HFFc6 (cell line): ENCODE measurements at regions not wholly inside any gene's neighbourhood (a gene's known extent, or its start where the extent isn't known, plus 50 kb on each side); places are given as distances from the start of the nearest gene placed in this dataset.
"Not testable (repeated sequence)": the region's sequence is repeated elsewhere in the genome, so short reads cannot be mapped to it uniquely, and the experiment has no call there.

Experiments used
- DNase-seq: peaks from one replicate; pipeline ENCODE4 v3.0.0-alpha.2; 2018
- H3K27ac Mint-ChIP-seq: 2 replicates; pipeline ENCODE4 v1.8.0; 2020; ENCODE audit warnings: mild to moderate bottlenecking, mixed read lengths
- H3K27me3 Mint-ChIP-seq: 2 replicates; pipeline ENCODE4 v1.8.0; 2021; ENCODE audit warnings: mild to moderate bottlenecking, moderate library complexity, mixed read lengths; ENCODE audit not compliant: insufficient read depth
- H3K36me3 Mint-ChIP-seq: 2 replicates; pipeline ENCODE4 v1.8.0; 2021; ENCODE audit warnings: low read depth, mixed read lengths
- H3K4me1 Mint-ChIP-seq: 2 replicates; pipeline ENCODE4 v1.8.0; 2020; ENCODE audit warnings: low read depth, mixed read lengths
- H3K4me3 Mint-ChIP-seq: 2 replicates; pipeline ENCODE4 v1.8.0; 2020; ENCODE audit warnings: mild to moderate bottlenecking, moderate library complexity, mixed read lengths
- H3K9me3 Mint-ChIP-seq: 2 replicates; pipeline ENCODE4 v1.8.0; 2020; ENCODE audit warnings: mild to moderate bottlenecking, mixed read lengths
- TF ChIP-seq, protein P1 (sequence below): fragments of 200-600 bp; sonication (generic); IDR thresholded peaks from 2 replicates; pipeline ENCODE4 v1.5.0; 2021; ENCODE audit warnings: antibody characterized with exemption, mild to moderate bottlenecking

DNA sequence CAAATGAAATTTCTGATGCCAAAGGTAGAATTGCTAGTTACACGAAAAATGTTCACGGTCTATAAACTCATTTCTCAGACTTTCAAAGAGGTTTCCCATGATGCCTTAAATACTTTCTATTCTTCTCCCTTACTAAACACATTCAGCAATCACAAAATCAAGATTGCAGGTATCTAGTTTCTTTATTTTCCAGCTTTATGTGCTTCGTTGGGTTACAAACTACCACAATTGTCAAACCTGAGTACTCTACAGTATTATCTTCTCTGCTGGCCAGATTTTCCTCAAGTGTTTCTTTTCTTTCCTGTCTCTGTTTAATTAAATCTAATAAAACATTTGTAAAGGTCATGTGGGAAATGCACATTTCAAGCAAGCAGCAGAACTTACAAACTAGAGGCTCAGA is 201.8 kb upstream of the ZNF385D start:
- TF ChIP-seq, protein P1, sequence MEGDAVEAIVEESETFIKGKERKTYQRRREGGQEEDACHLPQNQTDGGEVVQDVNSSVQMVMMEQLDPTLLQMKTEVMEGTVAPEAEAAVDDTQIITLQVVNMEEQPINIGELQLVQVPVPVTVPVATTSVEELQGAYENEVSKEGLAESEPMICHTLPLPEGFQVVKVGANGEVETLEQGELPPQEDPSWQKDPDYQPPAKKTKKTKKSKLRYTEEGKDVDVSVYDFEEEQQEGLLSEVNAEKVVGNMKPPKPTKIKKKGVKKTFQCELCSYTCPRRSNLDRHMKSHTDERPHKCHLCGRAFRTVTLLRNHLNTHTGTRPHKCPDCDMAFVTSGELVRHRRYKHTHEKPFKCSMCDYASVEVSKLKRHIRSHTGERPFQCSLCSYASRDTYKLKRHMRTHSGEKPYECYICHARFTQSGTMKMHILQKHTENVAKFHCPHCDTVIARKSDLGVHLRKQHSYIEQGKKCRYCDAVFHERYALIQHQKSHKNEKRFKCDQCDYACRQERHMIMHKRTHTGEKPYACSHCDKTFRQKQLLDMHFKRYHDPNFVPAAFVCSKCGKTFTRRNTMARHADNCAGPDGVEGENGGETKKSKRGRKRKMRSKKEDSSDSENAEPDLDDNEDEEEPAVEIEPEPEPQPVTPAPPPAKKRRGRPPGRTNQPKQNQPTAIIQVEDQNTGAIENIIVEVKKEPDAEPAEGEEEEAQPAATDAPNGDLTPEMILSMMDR = no peak
- H3K27me3 Mint-ChIP-seq = no peaks in the 10 kb centered on the region
- no peak overlapping the region for H3K4me3 Mint-ChIP-seq
- no peak for DNase-seq
- peaks cover 8% of the 10 kb centered on the region; the same call in 1 of the 2 replicates for H3K4me1 Mint-ChIP-seq
- peaks cover 9% of the 10 kb centered on the region for H3K9me3 Mint-ChIP-seq
- no peak overlapping the region for H3K27ac Mint-ChIP-seq
- no peaks in the 10 kb centered on the region for H3K36me3 Mint-ChIP-seq

GRCh38 chr3:21954709-21955108 is 203.7 kb upstream of the ZNF385D start:
- no peaks in the 10 kb centered on the region for H3K27me3 Mint-ChIP-seq
- peak; percentile 67 for DNase-seq
- H3K27ac Mint-ChIP-seq = peak overlapping the region; percentile 14; the same call in 1 of the 2 replicates
- TF ChIP-seq, protein P1 = no peak
- no peaks in the 10 kb centered on the region for H3K36me3 Mint-ChIP-seq
- no peak overlapping the region for H3K4me3 Mint-ChIP-seq
- H3K4me1 Mint-ChIP-seq = peaks cover 8% of the 10 kb centered on the region; the same call in 1 of the 2 replicates
- H3K9me3 Mint-ChIP-seq = peaks cover 9% of the 10 kb centered on the region

GRCh38 chr3:21955406-21955805 is 204.4 kb upstream of the ZNF385D start:
- no peaks in the 10 kb centered on the region for H3K36me3 Mint-ChIP-seq
- no peak overlapping the region for H3K4me3 Mint-ChIP-seq
- peaks cover 8% of the 10 kb centered on the region; the same call in 1 of the 2 replicates for H3K4me1 Mint-ChIP-seq
- DNase-seq = no peak
- TF ChIP-seq, protein P1 = no peak
- H3K27ac Mint-ChIP-seq = peak overlapping the region; percentile 14; the same call in 1 of the 2 replicates
- no peaks in the 10 kb centered on the region for H3K27me3 Mint-ChIP-seq
- peaks cover 9% of the 10 kb centered on the region for H3K9me3 Mint-ChIP-seq

DNA sequence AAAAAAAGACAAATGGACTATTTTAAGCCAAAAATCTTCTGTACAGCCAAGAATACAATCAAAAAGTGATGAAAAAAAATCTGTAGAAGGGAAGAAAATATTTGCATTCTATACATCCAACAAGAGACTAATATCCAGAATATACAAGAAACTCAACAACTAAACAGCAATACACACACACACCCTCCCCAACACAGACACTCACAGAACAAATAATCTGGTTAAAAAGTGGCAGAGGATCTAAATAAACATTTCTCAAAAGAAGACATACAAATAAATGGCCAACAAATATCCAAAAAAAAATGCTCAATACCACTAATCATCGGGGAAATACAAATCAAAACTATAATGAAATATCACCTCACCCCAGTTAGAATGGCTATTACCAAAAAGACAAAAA is 209.0 kb upstream of the ZNF385D start:
- no peaks in the 10 kb centered on the region for H3K36me3 Mint-ChIP-seq
- DNase-seq = no peak
- TF ChIP-seq, protein P1 = no peak

GRCh38 chr3:21962456-21962855 is 211.4 kb upstream of the ZNF385D start:
- TF ChIP-seq, protein P1 = no peak
- Mint-ChIP-seq H3K4me3 (no peak overlapping the region), H3K9me3 (no peaks in the 10 kb centered on the region; the same call in 1 of the 2 replicates), H3K4me1 (no peaks in the 10 kb centered on the region; the same call in 1 of the 2 replicates), H3K36me3 (no peaks in the 10 kb centered on the region), H3K27me3 (no peaks in the 10 kb centered on the region), H3K27ac (no peak overlapping the region)
- DNase-seq = no peak

More for the DNA sequence above, 209.0 kb upstream of the ZNF385D start:
- Mint-ChIP-seq H3K4me3 (no peak overlapping the region), H3K4me1 (peaks cover 3% of the 10 kb centered on the region; the same call in 1 of the 2 replicates), H3K27ac (no peak overlapping the region), H3K27me3 (no peaks in the 10 kb centered on the region), H3K9me3 (no peaks in the 10 kb centered on the region; the same call in 1 of the 2 replicates)

- not testable (repeated sequence) for H3K36me3 Mint-ChIP-seq, H3K4me3 Mint-ChIP-seq, H3K9me3 Mint-ChIP-seq, DNase-seq, H3K27me3 Mint-ChIP-seq, H3K27ac Mint-ChIP-seq, H3K4me1 Mint-ChIP-seq
Observed at GRCh38 chr3:21966457-21966856, 215.4 kb upstream of the ZNF385D start.
